ENCODE measurements at regions not wholly inside any gene's neighbourhood (a gene's known extent, or its start where the extent isn't known, plus 50 kb on each side); places are given as distances from the start of the nearest gene placed in this dataset.

DNA sequence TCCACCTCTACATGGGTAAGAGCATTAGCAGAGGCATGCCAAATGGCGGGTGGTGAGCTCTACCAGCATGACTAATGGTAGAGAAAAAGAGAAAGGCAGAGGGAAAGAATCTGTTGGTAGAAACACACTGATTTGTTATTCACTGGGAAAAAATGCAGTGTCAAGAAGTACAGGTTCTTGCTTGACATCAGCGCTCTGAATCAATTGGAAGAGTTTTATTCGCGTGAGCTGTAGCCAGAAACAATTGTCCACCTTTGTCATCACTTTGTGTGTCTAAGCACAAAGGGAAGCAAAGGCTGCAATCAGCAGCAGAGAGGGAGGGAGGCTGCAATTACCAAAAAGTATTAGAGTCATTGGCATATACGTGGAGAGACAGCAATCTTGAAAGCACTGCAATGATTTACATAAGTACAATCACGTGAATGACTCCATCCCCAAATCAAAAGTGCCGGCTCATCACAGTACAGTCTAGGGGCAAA is 67.7 kb upstream of the HS3ST1 start:
- H3K27me3 ChIP-seq (replicated peaks) = no peaks in the 10 kb centered on the region
- no peak for DNase-seq
- in situ Hi-C loops (cut with HindIII; ENCODE audit: low pct_ligation_motif_present, low sequenced_read_pairs) = no loop called here
- H3K4me3 ChIP-seq (ENCODE audit: low read depth, low read length) = no peak overlapping the region
- no peak overlapping the region for H3K27ac ChIP-seq
- no peak for TF ChIP-seq CTCF (IDR thresholded peaks at IDR 0.05; ENCODE audit: low read depth, low read length, missing control alignments)
- H3K36me3 ChIP-seq (replicated peaks) = no peaks in the 10 kb centered on the region

DNA sequence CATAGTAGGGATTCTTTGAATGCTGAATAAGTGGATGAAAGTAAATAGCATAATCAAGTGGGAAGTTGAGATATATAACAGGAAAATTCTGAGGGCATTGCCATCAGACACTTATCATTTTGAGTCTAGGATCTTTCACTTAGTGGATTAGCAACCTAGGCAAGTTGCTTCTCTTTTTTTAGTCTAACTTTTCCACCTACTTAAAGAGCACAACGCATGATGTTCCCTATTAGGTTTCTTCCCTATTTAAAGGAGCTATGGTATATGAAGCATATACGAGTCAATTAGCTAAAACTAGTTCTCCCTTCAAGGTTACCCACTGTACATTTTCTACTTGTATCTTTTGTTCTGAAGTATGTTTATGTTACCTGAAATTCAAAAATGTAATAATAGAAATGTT is 67.1 kb upstream of the HS3ST1 start:
- no peak for DNase-seq
- no peak for TF ChIP-seq CTCF (IDR thresholded peaks at IDR 0.05; ENCODE audit: low read depth, low read length, missing control alignments)
- no peaks in the 10 kb centered on the region for H3K36me3 ChIP-seq (replicated peaks)
- H3K27me3 ChIP-seq (replicated peaks) = no peaks in the 10 kb centered on the region
- H3K4me3 ChIP-seq (ENCODE audit: low read depth, low read length) = no peak overlapping the region
- H3K27ac ChIP-seq = no peak overlapping the region
- in situ Hi-C loops (cut with HindIII; ENCODE audit: low pct_ligation_motif_present, low sequenced_read_pairs) = no loop called here

GRCh38 chr4:11495291-11495690 is 66.6 kb upstream of the HS3ST1 start:
- no peaks in the 10 kb centered on the region for H3K27me3 ChIP-seq (replicated peaks)
- in situ Hi-C loops (cut with HindIII; ENCODE audit: low pct_ligation_motif_present, low sequenced_read_pairs) = no loop called here
- DNase-seq = no peak
- H3K4me3 ChIP-seq (ENCODE audit: low read depth, low read length) = no peak overlapping the region
- no peak overlapping the region for H3K27ac ChIP-seq
- no peak for TF ChIP-seq CTCF (IDR thresholded peaks at IDR 0.05; ENCODE audit: low read depth, low read length, missing control alignments)
- H3K36me3 ChIP-seq (replicated peaks) = no peaks in the 10 kb centered on the region

GRCh38 chr4:11494232-11494631 is 65.5 kb upstream of the HS3ST1 start:
- in situ Hi-C loops (cut with HindIII; ENCODE audit: low pct_ligation_motif_present, low sequenced_read_pairs) = no loop called here

DNA sequence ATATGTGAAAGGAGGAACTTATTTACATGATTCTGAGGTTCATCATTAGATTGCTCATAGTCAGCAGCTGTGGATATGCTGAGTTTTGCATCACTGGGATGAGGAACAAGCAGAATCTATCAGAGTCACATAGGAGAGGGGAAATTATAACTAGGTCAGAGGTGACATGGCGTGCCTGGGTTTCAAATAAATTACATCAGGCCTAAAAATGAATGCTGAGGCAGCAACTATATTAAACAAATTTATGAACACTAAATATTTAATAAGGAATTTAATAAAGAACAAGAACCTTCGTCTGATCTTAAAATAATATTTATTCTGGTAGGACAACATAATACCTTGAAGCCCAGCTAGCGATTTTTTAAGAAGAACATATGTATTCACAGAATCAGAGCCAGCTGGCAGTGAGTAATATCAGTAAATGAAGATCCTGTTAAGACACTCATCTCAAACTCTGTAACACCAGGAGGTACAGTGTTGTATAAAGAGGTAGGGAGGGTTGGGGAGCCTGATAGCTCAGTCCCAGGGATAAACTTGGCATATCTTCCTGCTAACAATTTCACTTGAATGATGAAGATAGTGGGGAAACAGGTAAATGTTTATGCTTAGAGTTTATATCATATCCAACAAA is 60.9 kb upstream of the HS3ST1 start:
- TF ChIP-seq CTCF (IDR thresholded peaks at IDR 0.05; ENCODE audit: low read depth, low read length, missing control alignments) = no peak
- H3K36me3 ChIP-seq (replicated peaks) = no peaks in the 10 kb centered on the region
- no peak overlapping the region for H3K27ac ChIP-seq
- in situ Hi-C loops (cut with HindIII; ENCODE audit: low pct_ligation_motif_present, low sequenced_read_pairs) = no loop called here
- no peak for DNase-seq
- H3K27me3 ChIP-seq (replicated peaks) = no peaks in the 10 kb centered on the region
- H3K4me3 ChIP-seq (ENCODE audit: low read depth, low read length) = no peak overlapping the region

More at GRCh38 chr4:11494232-11494631, 65.5 kb upstream of the HS3ST1 start:
- TF ChIP-seq CTCF (IDR thresholded peaks at IDR 0.05; ENCODE audit: low read depth, low read length, missing control alignments) = no peak
- H3K4me3 ChIP-seq (ENCODE audit: low read depth, low read length) = no peak overlapping the region
- no peaks in the 10 kb centered on the region for H3K36me3 ChIP-seq (replicated peaks)
- no peak overlapping the region for H3K27ac ChIP-seq
- no peaks in the 10 kb centered on the region for H3K27me3 ChIP-seq (replicated peaks)
- no peak for DNase-seq
